Stomach (tissue), 8 donors: ENCODE measurements at regions not wholly inside any gene's neighbourhood (a gene's known extent, or its start where the extent isn't known, plus 50 kb on each side); places are given as distances from the start of the nearest gene placed in this dataset.

Source experiments
- DNase-seq, 2 donors: peaks; one replicate each; pipeline versions ENCODE4 v3.0.0 to v3.0.0-alpha.2; 2013 to 2019
- H3K27ac ChIP-seq, 5 donors: fragments of 200-600 bp in 4 of 5; sonication (generic) in 4 of 5; one replicate each; pipeline ENCODE4 v1.5.1; 2013 to 2019; ENCODE audit warnings: mild to moderate bottlenecking in 1 of 5, moderate library complexity in 1 of 5
- H3K27me3 ChIP-seq, 3 donors: fragments of 200-600 bp; sonication (generic); one replicate each; pipeline ENCODE4 v1.5.1; 2017 to 2019; ENCODE audit warnings: mixed run types in 1 of 3
- H3K36me3 ChIP-seq, 4 donors: fragments of 200-600 bp; sonication (generic); 1 replicate in 3 of 4; 2 replicates in 1 of 4; pipeline ENCODE4 v1.5.1; 2016 to 2019
- H3K4me1 ChIP-seq, 4 donors: fragments of 200-600 bp; sonication (generic); one replicate each; pipeline ENCODE4 v1.5.1; 2016 to 2019
- H3K4me3 ChIP-seq, 4 donors: fragments of 200-600 bp; sonication (generic) in 3 of 4; one replicate each; pipeline ENCODE4 v1.5.1; 2016 to 2019; ENCODE audit warnings: mild to moderate bottlenecking in 1 of 4
- H3K9me3 ChIP-seq, 4 donors: fragments of 200-600 bp; sonication (generic); one replicate each; pipeline ENCODE4 v1.5.1; 2016 to 2019
- EP300 ChIP-seq: sonication (generic); formaldehyde crosslinking; IDR thresholded peaks from one replicate; pipeline ENCODE4 v1.6.1; 2017; ENCODE audit warnings: antibody characterized with exemption
- POLR2A ChIP-seq, 4 donors: fragments of 450-650 bp; IDR thresholded peaks; one replicate each; pipeline ENCODE4 v1.6.1; 2016; ENCODE audit warnings: antibody characterized with exemption in 4 of 4, control low read depth in 2 of 4, mild to moderate bottlenecking in 1 of 4, moderate library complexity in 1 of 4
- POLR2AphosphoS5 ChIP-seq, 3 donors: sonication (generic); formaldehyde crosslinking; IDR thresholded peaks; one replicate each; pipeline ENCODE4 v1.6.1; 2016; ENCODE audit warnings: antibody characterized with exemption in 3 of 3
- WGBS, 5 donors: extraction: QIAGEN DNeasy Blood & Tissue Kit in 3 of 5; methylation state at CpG; one replicate each; pipeline versions ENCODE4 v1.1.5 to v1.1.7; 2013 to 2018; 5-methylcytosine and 5-hydroxymethylcytosine counted together
- intact Hi-C: fragments of 100-400 bp; cut with DNase I; formaldehyde crosslinking; loops from one replicate; pipeline ENCODE4 v1.15.1; 2023; ENCODE audit warnings: low total_unique reads
- TF ChIP-seq, protein P1 (sequence below), 7 experiments: fragments of 450-650 bp in 4 of 7; fragments of 200-600 bp in 3 of 7; sonication (generic) in 3 of 7; IDR thresholded peaks; one replicate each; pipeline ENCODE4 v1.5.1; 2016 to 2019; ENCODE audit warnings: antibody characterized with exemption in 7 of 7, control low read depth in 2 of 7, mild to moderate bottlenecking in 1 of 7
- donor health status: healthy with polysubstance abuse.
- donor health status: Bipolar disorder and iron deficiency.
- donor health status: healthy.

DNA sequence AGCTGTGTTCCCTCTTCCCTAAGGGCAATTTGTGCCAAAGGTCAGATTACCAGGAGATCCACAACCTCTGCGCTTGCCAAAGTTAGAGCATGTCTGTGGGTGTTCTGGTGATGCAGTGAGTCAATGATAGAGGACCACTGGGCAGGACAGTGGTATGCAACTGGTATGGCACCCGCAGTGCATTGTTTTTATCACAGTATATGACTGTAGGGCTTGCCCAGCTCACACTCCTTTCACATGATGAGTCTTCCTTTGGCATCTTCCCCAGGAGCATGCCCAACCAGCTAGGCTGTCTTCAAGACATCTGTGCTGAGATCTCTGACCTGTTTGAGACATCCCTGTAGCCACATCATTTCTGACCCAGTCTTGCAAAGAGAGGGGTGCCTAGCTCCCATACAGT lies 1650.0 kb upstream of the CDH6 start:
- Histone ChIP-seq H3K4me1 (no peaks in the 10 kb centered on the region), H3K4me3 (no peak overlapping the region), H3K27ac (no peak overlapping the region), H3K36me3 (no peaks in the 10 kb centered on the region), H3K27me3 (no peaks in the 10 kb centered on the region), H3K9me3 (peaks cover 0 to 16% (median 10%) of the 10 kb centered on the region in 4 donors)
- 68 to 90% (median 83%) methylated on average over 2 of the region's 2 CpGs for WGBS, 5 donors
- no peak for TF ChIP-seq POLR2A (IDR thresholded peaks at IDR 0.05)
- TF ChIP-seq, protein P1, sequence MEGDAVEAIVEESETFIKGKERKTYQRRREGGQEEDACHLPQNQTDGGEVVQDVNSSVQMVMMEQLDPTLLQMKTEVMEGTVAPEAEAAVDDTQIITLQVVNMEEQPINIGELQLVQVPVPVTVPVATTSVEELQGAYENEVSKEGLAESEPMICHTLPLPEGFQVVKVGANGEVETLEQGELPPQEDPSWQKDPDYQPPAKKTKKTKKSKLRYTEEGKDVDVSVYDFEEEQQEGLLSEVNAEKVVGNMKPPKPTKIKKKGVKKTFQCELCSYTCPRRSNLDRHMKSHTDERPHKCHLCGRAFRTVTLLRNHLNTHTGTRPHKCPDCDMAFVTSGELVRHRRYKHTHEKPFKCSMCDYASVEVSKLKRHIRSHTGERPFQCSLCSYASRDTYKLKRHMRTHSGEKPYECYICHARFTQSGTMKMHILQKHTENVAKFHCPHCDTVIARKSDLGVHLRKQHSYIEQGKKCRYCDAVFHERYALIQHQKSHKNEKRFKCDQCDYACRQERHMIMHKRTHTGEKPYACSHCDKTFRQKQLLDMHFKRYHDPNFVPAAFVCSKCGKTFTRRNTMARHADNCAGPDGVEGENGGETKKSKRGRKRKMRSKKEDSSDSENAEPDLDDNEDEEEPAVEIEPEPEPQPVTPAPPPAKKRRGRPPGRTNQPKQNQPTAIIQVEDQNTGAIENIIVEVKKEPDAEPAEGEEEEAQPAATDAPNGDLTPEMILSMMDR (IDR thresholded peaks at IDR 0.05): no peak
- no peak for TF ChIP-seq POLR2AphosphoS5 (IDR thresholded peaks at IDR 0.05)
- intact Hi-C loops: no loop called here
- no peak for DNase-seq

DNA sequence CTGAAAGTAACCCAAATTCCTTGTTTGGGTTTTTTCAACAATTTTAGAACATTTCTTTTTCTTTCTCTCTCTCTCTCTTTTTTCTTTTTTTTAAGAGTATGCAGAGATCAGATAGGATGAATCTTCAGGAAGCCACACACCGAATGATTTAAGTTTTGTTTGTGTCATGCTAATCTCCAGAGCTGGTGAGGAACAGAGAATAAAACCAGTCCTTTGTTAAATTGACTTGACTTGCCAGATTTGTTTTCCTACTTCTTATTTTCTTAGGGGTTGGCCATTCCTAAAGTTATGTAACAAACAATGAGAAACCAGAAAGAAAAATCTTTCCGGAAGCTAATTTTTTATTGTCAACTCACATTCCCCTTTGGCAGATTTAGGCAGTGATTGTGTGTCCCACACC lies 1669.3 kb upstream of the CDH6 start:
- Histone ChIP-seq H3K27me3 (no peaks in the 10 kb centered on the region), H3K4me3 (no peak overlapping the region), H3K9me3 (peaks cover 0 to 3% (median 1%) of the 10 kb centered on the region in 4 donors), H3K4me1 (no peaks in the 10 kb centered on the region), H3K36me3 (no peaks in the 10 kb centered on the region), H3K27ac (no peak overlapping the region)
- no peak for TF ChIP-seq POLR2AphosphoS5 (IDR thresholded peaks at IDR 0.05)
- TF ChIP-seq EP300: no peak
- no peak for TF ChIP-seq POLR2A (IDR thresholded peaks at IDR 0.05)
- TF ChIP-seq, protein P1 (IDR thresholded peaks at IDR 0.05): no peak
- DNase-seq: no peak
- intact Hi-C loops: no loop called here
- 31 to 39% (median 36%) methylated on average over 2 of the region's 2 CpGs for WGBS, 5 donors

DNA sequence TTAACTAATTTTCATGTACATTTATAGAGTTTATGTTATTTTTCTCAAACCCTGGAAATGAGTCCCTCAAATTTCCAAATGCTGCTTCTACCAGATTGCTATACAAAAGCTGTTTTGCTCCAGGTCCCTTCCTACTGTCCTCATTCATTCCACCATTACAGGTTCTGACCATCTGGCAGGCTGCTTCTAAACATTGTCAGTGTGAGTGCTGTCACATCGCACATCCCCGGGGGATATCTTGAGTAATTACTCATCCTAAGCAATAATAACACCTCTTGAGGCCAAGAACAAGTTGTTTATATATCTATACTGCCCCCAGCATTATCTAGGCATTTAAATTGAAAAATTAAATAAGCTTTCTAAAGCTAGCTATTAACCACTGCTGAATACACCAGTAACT lies 1675.3 kb upstream of the CDH6 start:
- WGBS, 5 donors: 45 to 71% (median 62%) methylated on average over 2 of the region's 2 CpGs
- DNase-seq: no peak
- TF ChIP-seq POLR2AphosphoS5 (IDR thresholded peaks at IDR 0.05) (no peak), EP300 (no peak), POLR2A (IDR thresholded peaks at IDR 0.05) (no peak)
- TF ChIP-seq, protein P1 (IDR thresholded peaks at IDR 0.05): no peak
- Histone ChIP-seq H3K27me3 (no peaks in the 10 kb centered on the region), H3K4me1 (no peaks in the 10 kb centered on the region), H3K9me3 (no peaks in the 10 kb centered on the region), H3K27ac (no peak overlapping the region), H3K36me3 (no peaks in the 10 kb centered on the region), H3K4me3 (no peak overlapping the region)
- intact Hi-C loops: no loop called here

DNA sequence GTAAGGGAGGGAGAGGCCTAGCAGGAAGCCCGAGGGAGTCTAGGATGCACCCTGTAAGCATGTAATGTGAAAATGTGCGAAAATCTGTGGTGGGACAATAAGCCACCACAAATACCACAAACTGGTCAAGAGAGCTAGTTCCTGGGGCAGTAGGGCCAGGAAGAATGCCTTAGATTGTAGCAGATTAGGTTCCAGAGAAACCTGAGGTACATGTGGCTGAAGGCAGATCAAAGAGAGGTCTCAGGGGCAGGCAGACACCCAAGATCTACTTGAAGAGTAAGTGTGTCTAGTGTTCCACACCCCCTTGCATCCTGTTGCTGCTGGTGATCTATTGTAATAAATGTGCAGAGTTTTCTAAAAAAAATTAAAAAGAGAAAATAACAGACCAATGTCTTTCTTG lies 1677.3 kb upstream of the CDH6 start:
- TF ChIP-seq, protein P1 (IDR thresholded peaks at IDR 0.05): no peak
- TF ChIP-seq POLR2A (IDR thresholded peaks at IDR 0.05) (no peak), EP300 (no peak), POLR2AphosphoS5 (IDR thresholded peaks at IDR 0.05) (no peak)
- Histone ChIP-seq H3K27ac (no peak overlapping the region), H3K36me3 (no peaks in the 10 kb centered on the region), H3K4me3 (no peak overlapping the region), H3K27me3 (no peaks in the 10 kb centered on the region), H3K4me1 (no peaks in the 10 kb centered on the region), H3K9me3 (peaks cover 0 to 5% (median 0%) of the 10 kb centered on the region in 4 donors)
- 68 to 88% (median 81%) methylated on average over 2 of the region's 2 CpGs for WGBS, 5 donors
- intact Hi-C loops: no loop called here
- DNase-seq: no peak
